ENCODE measurements at regions not wholly inside any gene's neighbourhood (a gene's known extent, or its start where the extent isn't known, plus 50 kb on each side); places are given as distances from the start of the nearest gene placed in this dataset.

DNA sequence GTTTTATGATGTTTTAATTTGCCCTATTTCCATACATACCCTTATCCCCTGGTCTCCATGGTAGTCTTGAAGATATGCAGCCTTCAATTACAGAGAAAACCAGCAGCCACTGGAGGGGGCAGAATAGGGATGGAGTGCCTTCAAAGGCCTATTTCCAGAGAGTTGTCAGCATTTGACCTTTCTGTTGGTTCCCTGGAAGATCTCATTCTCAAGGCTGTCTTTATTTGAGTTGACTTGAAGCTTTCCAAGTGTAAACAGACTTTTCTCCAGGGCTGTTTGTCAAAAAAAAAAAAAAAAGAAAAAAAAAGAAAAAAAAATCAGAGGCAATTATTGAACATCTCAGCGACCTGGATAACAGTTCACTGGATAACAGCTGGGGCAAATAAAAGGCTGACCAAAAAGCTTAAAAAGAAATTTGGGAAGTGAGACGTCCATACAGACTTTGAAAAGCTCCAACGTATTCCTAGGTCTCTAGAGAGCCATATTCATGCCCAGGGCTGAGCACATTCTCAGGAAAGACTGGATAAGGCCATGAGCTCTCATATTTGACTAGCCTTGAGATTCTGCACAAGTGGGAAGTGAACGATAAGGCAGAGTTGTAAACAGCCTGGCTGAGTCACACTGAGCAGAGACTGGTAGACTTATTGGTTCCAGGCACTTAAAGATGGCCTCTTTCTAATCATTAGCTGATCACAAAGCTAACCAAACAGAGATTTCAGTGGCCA, 126.6 kb downstream of the VAPA start:
- TF ChIP-seq, protein P1, sequence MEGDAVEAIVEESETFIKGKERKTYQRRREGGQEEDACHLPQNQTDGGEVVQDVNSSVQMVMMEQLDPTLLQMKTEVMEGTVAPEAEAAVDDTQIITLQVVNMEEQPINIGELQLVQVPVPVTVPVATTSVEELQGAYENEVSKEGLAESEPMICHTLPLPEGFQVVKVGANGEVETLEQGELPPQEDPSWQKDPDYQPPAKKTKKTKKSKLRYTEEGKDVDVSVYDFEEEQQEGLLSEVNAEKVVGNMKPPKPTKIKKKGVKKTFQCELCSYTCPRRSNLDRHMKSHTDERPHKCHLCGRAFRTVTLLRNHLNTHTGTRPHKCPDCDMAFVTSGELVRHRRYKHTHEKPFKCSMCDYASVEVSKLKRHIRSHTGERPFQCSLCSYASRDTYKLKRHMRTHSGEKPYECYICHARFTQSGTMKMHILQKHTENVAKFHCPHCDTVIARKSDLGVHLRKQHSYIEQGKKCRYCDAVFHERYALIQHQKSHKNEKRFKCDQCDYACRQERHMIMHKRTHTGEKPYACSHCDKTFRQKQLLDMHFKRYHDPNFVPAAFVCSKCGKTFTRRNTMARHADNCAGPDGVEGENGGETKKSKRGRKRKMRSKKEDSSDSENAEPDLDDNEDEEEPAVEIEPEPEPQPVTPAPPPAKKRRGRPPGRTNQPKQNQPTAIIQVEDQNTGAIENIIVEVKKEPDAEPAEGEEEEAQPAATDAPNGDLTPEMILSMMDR (IDR thresholded peaks at IDR 0.05; ENCODE audit: borderline replicate concordance, control extremely low read depth, extremely low read depth, insufficient read depth, missing control alignments) = no peak
- DNase-seq (ENCODE audit: low spot score) = no peak
- in situ Hi-C loops (cut with MboI; ENCODE audit: low sequenced_read_pairs, unreplicated experiment) = no loop called here

DNA sequence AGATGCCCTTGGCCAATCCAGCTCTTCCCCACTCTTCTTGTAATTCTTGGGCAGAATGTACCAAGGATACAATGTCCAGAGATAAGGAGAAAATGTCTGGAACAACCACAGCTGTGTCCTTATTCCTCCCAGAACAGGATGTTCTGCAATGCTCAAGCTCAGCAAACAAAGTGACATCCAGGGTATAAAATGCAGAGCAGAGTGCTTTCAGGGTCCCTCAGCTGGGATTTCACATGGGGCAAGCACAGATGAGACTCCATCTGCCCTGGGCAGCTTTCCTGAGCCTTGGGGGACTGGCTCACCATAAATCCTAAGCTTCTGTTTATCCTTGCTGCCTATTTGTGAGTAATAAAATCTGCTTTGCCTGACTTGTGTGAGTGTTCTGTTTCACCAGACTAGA, 127.4 kb downstream of the VAPA start:
- no peak for DNase-seq (ENCODE audit: low spot score)
- in situ Hi-C loops (cut with MboI; ENCODE audit: low sequenced_read_pairs, unreplicated experiment) = no loop called here
- TF ChIP-seq, protein P1 (IDR thresholded peaks at IDR 0.05; ENCODE audit: borderline replicate concordance, control extremely low read depth, extremely low read depth, insufficient read depth, missing control alignments) = no peak

DNA sequence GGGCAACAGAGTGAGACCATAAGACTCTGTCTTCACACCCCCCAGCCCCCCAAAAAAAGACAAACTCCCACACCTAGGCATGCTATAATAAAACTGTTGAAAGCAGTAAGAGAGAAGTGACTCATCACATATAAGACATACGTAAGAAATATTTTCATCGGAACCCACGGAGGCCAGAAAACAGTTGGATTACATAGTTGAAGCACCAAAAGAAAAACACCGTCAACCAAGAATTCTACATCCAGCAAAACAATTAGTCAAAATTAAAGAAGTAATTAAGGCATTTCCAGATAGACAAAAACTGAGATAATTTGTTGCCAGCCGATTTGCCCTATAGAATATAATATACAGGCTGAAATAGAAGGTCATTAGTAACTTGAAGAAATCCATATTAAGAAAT, 128.7 kb downstream of the VAPA start:
- DNase-seq (ENCODE audit: low spot score) = no peak
- TF ChIP-seq, protein P1 (IDR thresholded peaks at IDR 0.05; ENCODE audit: borderline replicate concordance, control extremely low read depth, extremely low read depth, insufficient read depth, missing control alignments) = no peak
- in situ Hi-C loops (cut with MboI; ENCODE audit: low sequenced_read_pairs, unreplicated experiment) = no loop called here

DNA sequence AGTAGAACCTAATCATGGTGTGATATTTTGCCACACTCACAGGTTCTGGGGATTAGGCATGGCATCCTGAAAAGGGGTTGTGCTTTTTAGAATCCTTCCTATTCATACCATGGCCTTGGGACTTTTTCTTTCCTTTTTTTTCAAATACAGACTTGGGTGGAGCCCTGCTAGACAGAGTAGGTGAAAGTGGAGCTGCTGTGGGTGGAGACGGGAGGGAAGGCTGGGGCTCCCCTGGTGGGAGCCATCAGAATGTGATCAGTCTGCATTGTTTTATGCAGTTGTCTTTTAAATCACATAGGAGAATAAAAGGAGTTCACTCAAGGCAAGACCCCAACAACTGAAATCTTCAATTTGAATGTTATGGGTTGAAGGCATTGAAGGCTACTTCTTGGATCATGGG, 130.2 kb downstream of the VAPA start:
- DNase-seq (ENCODE audit: low spot score) = no peak
- in situ Hi-C loops (cut with MboI; ENCODE audit: low sequenced_read_pairs, unreplicated experiment) = no loop called here
- TF ChIP-seq, protein P1 (IDR thresholded peaks at IDR 0.05; ENCODE audit: borderline replicate concordance, control extremely low read depth, extremely low read depth, insufficient read depth, missing control alignments) = no peak

DNA sequence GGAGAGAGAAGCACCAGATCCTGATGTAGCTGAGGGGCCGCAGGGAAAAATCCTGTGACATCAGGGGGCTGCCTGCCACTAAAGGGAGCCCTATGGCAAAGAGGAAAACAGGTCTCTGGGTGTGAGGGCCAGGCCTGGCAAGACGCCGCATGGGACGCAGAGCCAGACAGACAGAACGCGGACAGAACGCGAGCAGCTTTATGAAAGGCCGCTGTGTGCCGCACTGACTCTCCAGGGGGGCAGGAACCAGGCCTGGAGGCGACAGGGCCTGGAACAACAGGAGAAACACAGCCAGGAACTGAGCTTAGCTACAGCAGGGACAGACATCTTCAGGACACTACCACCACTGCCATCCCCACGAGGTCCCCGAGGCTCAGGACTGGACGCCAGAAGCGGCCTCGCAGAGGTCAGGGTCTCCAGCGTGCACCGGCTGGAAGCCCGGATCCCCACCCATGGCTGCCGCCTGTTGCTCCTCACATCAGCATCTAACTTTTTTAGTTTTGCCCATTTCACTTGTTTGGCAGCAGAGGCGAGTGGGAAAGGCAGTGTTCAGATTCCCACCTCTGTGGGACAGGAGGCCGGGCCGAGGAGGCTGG, 131.6 kb downstream of the VAPA start:
- in situ Hi-C loops (cut with MboI; ENCODE audit: low sequenced_read_pairs, unreplicated experiment) = no loop called here
- TF ChIP-seq, protein P1 (IDR thresholded peaks at IDR 0.05; ENCODE audit: borderline replicate concordance, control extremely low read depth, extremely low read depth, insufficient read depth, missing control alignments) = no peak
- no peak for DNase-seq (ENCODE audit: low spot score)

DNA sequence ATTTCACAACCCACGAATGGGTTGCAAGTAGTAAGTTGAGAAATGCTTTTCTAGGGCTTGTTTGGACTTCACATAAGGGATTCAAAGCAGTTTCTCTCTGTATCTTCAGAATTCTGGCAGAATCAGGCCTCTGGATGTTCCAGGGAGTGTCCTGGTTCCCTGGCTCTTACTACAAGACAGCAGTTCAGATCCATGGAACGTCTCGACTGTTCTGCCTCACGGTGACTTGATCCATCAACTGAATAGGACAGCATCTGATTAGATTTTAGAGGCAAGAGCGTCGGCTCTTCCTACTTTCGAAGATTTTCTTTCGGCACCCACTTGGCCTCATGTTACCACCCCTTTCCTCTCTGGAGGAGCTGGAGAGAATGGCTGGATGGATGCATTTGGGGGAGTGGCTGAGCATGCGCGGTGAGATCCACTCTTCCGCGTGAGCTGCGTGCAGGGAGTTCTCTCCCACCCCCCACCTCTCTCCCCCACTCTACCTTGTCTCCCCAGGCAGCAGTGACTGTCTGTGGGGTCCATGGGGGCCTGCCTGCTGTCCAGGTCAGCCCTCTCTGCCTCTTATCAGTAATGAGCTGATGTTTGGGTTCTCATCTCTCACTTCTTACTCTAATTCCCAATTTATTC, 132.5 kb downstream of the VAPA start:
- in situ Hi-C loops (cut with MboI; ENCODE audit: low sequenced_read_pairs, unreplicated experiment) = no loop called here
- TF ChIP-seq, protein P1 (IDR thresholded peaks at IDR 0.05; ENCODE audit: borderline replicate concordance, control extremely low read depth, extremely low read depth, insufficient read depth, missing control alignments) = no peak

More for the DNA sequence above, 132.5 kb downstream of the VAPA start:
- no peak for DNase-seq (ENCODE audit: low spot score)
